Mesenchymal stem cell (in vitro differentiated cells and primary cell): ENCODE measurements at regions not wholly inside any gene's neighbourhood (a gene's known extent, or its start where the extent isn't known, plus 50 kb on each side); places are given as distances from the start of the nearest gene placed in this dataset.

ENCODE experiments used
- DNase-seq: peaks from one replicate; pipeline ENCODE4 v3.0.0-alpha.2; 2013
- H2AFZ ChIP-seq: one replicate; pipeline ENCODE4 v1.6.1; 2013; ENCODE audit warnings: low read depth, mild to moderate bottlenecking, control low read depth, inconsistent platforms, low read length, moderate library complexity
- H2AK5ac ChIP-seq: 2 replicates; pipeline ENCODE4 v1.6.1; 2013; ENCODE audit warnings: low read length, moderate library complexity, mild to moderate bottlenecking, inconsistent platforms; ENCODE audit not compliant: severe bottlenecking
- H2BK120ac ChIP-seq: one replicate; pipeline ENCODE4 v1.6.1; 2013; ENCODE audit warnings: low read depth, mild to moderate bottlenecking, inconsistent platforms, low read length, moderate library complexity
- H2BK12ac ChIP-seq, 2 experiments: one replicate each; pipeline ENCODE4 v1.6.1; 2013; ENCODE audit warnings: inconsistent platforms in 2 of 2, low read length in 2 of 2, mild to moderate bottlenecking in 2 of 2, moderate library complexity in 2 of 2, control low read depth in 1 of 2
- H2BK15ac ChIP-seq: one replicate; pipeline ENCODE4 v1.6.1; 2013; ENCODE audit warnings: mild to moderate bottlenecking, low read depth, inconsistent platforms; ENCODE audit not compliant: poor library complexity, severe bottlenecking
- H2BK5ac ChIP-seq: 2 replicates; pipeline ENCODE4 v1.6.1; 2013; ENCODE audit warnings: low read depth, mild to moderate bottlenecking, low read length, control low read depth, inconsistent platforms; ENCODE audit not compliant: poor library complexity, severe bottlenecking
- H3K14ac ChIP-seq, 2 experiments: one replicate each; pipeline ENCODE4 v1.6.1; 2013; ENCODE audit warnings: inconsistent platforms in 2 of 2, low read length in 2 of 2, control low read depth in 1 of 2, mild to moderate bottlenecking in 1 of 2, moderate library complexity in 1 of 2
- H3K18ac ChIP-seq, 2 experiments: one replicate each; pipeline ENCODE4 v1.6.1; 2013; ENCODE audit warnings: inconsistent platforms in 2 of 2, low read length in 2 of 2, control low read depth in 1 of 2, low read depth in 1 of 2, mild to moderate bottlenecking in 1 of 2
- H3K23ac ChIP-seq, 2 experiments: one replicate each; pipeline ENCODE4 v1.6.1; 2013; ENCODE audit warnings: inconsistent platforms in 2 of 2, low read length in 2 of 2, mild to moderate bottlenecking in 2 of 2, moderate library complexity in 2 of 2, control low read depth in 1 of 2
- H3K27ac ChIP-seq: 2 replicates; pipeline ENCODE4 v1.5.1; 2013; ENCODE audit warnings: mild to moderate bottlenecking, moderate library complexity, low read length, control low read depth, inconsistent platforms; ENCODE audit not compliant: poor library complexity, severe bottlenecking
- H3K27me3 ChIP-seq, 2 experiments: 2 replicates each; pipeline versions ENCODE4 v1.6.1 to v1.7.0; 2013; ENCODE audit warnings: low read length in 2 of 2, mild to moderate bottlenecking in 2 of 2, moderate library complexity in 2 of 2, control low read depth in 1 of 2, inconsistent platforms in 1 of 2; ENCODE audit not compliant: control insufficient read depth in 1 of 2, insufficient read depth in 1 of 2
- H3K36me3 ChIP-seq, 2 experiments: 2 replicates each; pipeline versions ENCODE4 v1.6.1 to v1.7.0; 2013; ENCODE audit warnings: low read length in 2 of 2, control low read depth in 1 of 2, inconsistent platforms in 1 of 2, low read depth in 1 of 2, mild to moderate bottlenecking in 1 of 2; ENCODE audit not compliant: insufficient read depth in 2 of 2, control insufficient read depth in 1 of 2
- H3K4ac ChIP-seq, 2 experiments: one replicate each; pipeline ENCODE4 v1.6.1; 2013; ENCODE audit warnings: inconsistent platforms in 2 of 2, low read length in 2 of 2, mild to moderate bottlenecking in 2 of 2, moderate library complexity in 2 of 2, control low read depth in 1 of 2, low read depth in 1 of 2
- H3K4me1 ChIP-seq: 2 replicates; pipeline ENCODE4 v1.6.1; 2013; ENCODE audit warnings: low read depth, low read length, control low read depth; ENCODE audit not compliant: control insufficient read depth, insufficient read depth
- H3K4me2 ChIP-seq: 2 replicates; pipeline ENCODE4 v1.6.1; 2013; ENCODE audit warnings: low read length, mild to moderate bottlenecking, inconsistent platforms; ENCODE audit not compliant: poor library complexity, severe bottlenecking
- H3K4me3 ChIP-seq, 2 experiments: 2 replicates each; pipeline versions ENCODE4 v1.5.1 to v1.7.0; 2013; ENCODE audit warnings: low read length in 2 of 2, mild to moderate bottlenecking in 2 of 2, control low read depth in 1 of 2, low read depth in 1 of 2; ENCODE audit not compliant: insufficient read depth in 1 of 2
- H3K79me1 ChIP-seq: replicated peaks from 2 replicates; pipeline ENCODE4 v1.6.1; 2013; ENCODE audit warnings: mild to moderate bottlenecking, control low read depth, low read length, inconsistent platforms; ENCODE audit not compliant: poor library complexity, severe bottlenecking
- H3K9ac ChIP-seq: 2 replicates; pipeline ENCODE4 v1.7.0; 2013; ENCODE audit warnings: mild to moderate bottlenecking, low read length, moderate library complexity
- H3K9me3 ChIP-seq: 2 replicates; pipeline ENCODE4 v1.7.0; 2013; ENCODE audit warnings: mild to moderate bottlenecking, low read length; ENCODE audit not compliant: control insufficient read depth
- H4K8ac ChIP-seq: one replicate; pipeline ENCODE4 v1.6.1; 2013; ENCODE audit warnings: inconsistent platforms, mild to moderate bottlenecking, low read length, moderate library complexity
- H4K91ac ChIP-seq: one replicate; pipeline ENCODE4 v1.6.1; 2013; ENCODE audit warnings: mild to moderate bottlenecking, low read length, inconsistent platforms
- WGBS: methylation state at CpG from one replicate; pipeline ENCODE4 v1.1.7; 2013; ENCODE audit warnings: mixed read lengths; 5-methylcytosine and 5-hydroxymethylcytosine counted together

- Histone ChIP-seq H3K9ac (no peak overlapping the region), H3K27ac (no peak overlapping the region), H3K9me3 (no peaks in the 10 kb centered on the region), H3K27me3 (peaks cover 0 to 4% of the 10 kb centered on the region in 2 experiments), H2BK12ac (no peak overlapping the region), H4K91ac (no peak overlapping the region), H2AFZ (no peak overlapping the region), H2BK5ac (no peak overlapping the region), H3K23ac (no peak overlapping the region), H3K4me3 (no peak overlapping the region), H3K18ac (no peak overlapping the region), H3K4me2 (no peak overlapping the region), H3K36me3 (no peaks in the 10 kb centered on the region), H4K8ac (no peak overlapping the region), H3K4ac (no peak overlapping the region), H2AK5ac (no peak overlapping the region), H3K14ac (no peak overlapping the region), H3K4me1 (no peaks in the 10 kb centered on the region), H3K79me1 (no peaks in the 10 kb centered on the region), H2BK15ac (no peak overlapping the region), H2BK120ac (no peak overlapping the region)
- WGBS = 100% methylated on average over 1 of the region's 1 CpG
- DNase-seq = no peak
Measured at GRCh38 chr21:35410123-35410522, 361.0 kb upstream of the RUNX1 start.

GRCh38 chr21:35408401-35408800 is 359.3 kb upstream of the RUNX1 start:
- no peak overlapping the region for H4K91ac ChIP-seq
- peaks cover 0 to 10% of the 10 kb centered on the region in 2 experiments for H3K27me3 ChIP-seq
- no peak overlapping the region for H3K27ac ChIP-seq
- no peak overlapping the region for H3K14ac ChIP-seq
- 93% methylated on average over 2 of the region's 2 CpGs for WGBS
- no peaks in the 10 kb centered on the region for H3K36me3 ChIP-seq
- no peak overlapping the region for H3K4me2 ChIP-seq
- no peak overlapping the region for H3K18ac ChIP-seq
- H3K4me1 ChIP-seq = no peaks in the 10 kb centered on the region
- H2BK15ac ChIP-seq = no peak overlapping the region
- H3K23ac ChIP-seq = no peak overlapping the region
- no peak for DNase-seq
- peak overlapping the region; percentile 88 for H3K9ac ChIP-seq
- H2AK5ac ChIP-seq = no peak overlapping the region
- no peaks in the 10 kb centered on the region for H3K79me1 ChIP-seq
- H3K9me3 ChIP-seq = no peaks in the 10 kb centered on the region
- H2AFZ ChIP-seq = no peak overlapping the region
- H3K4me3 ChIP-seq = peak overlapping the region in 1 of 2 experiments; percentile 63
- H2BK5ac ChIP-seq = no peak overlapping the region
- no peak overlapping the region for H3K4ac ChIP-seq
- H4K8ac ChIP-seq = no peak overlapping the region
- H2BK120ac ChIP-seq = no peak overlapping the region
- H2BK12ac ChIP-seq = no peak overlapping the region

GRCh38 chr21:35406635-35407034 is 357.5 kb upstream of the RUNX1 start:
- Histone ChIP-seq H3K14ac (no peak overlapping the region), H3K23ac (no peak overlapping the region), H4K91ac (no peak overlapping the region)

GRCh38 chr21:35405981-35406380 is 356.9 kb upstream of the RUNX1 start:
- Histone ChIP-seq H3K4ac (no peak overlapping the region), H3K9ac (no peak overlapping the region), H3K14ac (no peak overlapping the region), H2BK120ac (no peak overlapping the region), H2BK12ac (no peak overlapping the region), H3K4me1 (no peaks in the 10 kb centered on the region), H3K27ac (no peak overlapping the region), H4K91ac (no peak overlapping the region), H2AFZ (no peak overlapping the region), H3K9me3 (no peaks in the 10 kb centered on the region), H2BK5ac (no peak overlapping the region), H3K4me3 (no peak overlapping the region), H3K23ac (no peak overlapping the region), H3K79me1 (no peaks in the 10 kb centered on the region), H3K18ac (no peak overlapping the region), H4K8ac (no peak overlapping the region), H3K27me3 (peaks cover 0 to 10% of the 10 kb centered on the region in 2 experiments), H2BK15ac (no peak overlapping the region), H2AK5ac (no peak overlapping the region), H3K4me2 (no peak overlapping the region), H3K36me3 (no peaks in the 10 kb centered on the region)
- DNase-seq = no peak

More at GRCh38 chr21:35406635-35407034, 357.5 kb upstream of the RUNX1 start:
- Histone ChIP-seq H3K9me3 (no peaks in the 10 kb centered on the region), H3K27ac (no peak overlapping the region), H2BK120ac (no peak overlapping the region), H2BK12ac (no peak overlapping the region), H2AK5ac (no peak overlapping the region), H3K9ac (no peak overlapping the region), H2BK15ac (no peak overlapping the region), H3K27me3 (peaks cover 0 to 10% of the 10 kb centered on the region in 2 experiments), H2AFZ (no peak overlapping the region), H3K4ac (no peak overlapping the region), H3K4me1 (no peaks in the 10 kb centered on the region), H3K4me3 (no peak overlapping the region), H4K8ac (no peak overlapping the region), H3K4me2 (no peak overlapping the region), H2BK5ac (no peak overlapping the region), H3K79me1 (no peaks in the 10 kb centered on the region), H3K18ac (peak overlapping the region in 1 of 2 experiments; percentile 49), H3K36me3 (no peaks in the 10 kb centered on the region)
- 83% methylated on average over 6 of the region's 6 CpGs for WGBS
- DNase-seq = no peak
